Fibroblast of lung (primary cell): ENCODE measurements at regions not wholly inside any gene's neighbourhood (a gene's known extent, or its start where the extent isn't known, plus 50 kb on each side); places are given as distances from the start of the nearest gene placed in this dataset.

Source experiments
- DNase-seq, 2 donors: peaks; one replicate each; pipeline versions ENCODE4 v3.0.0 to v3.0.0-alpha.2; 2010; ENCODE audit warnings: low read depth in 2 of 2
- H2AFZ ChIP-seq: 2 replicates; pipeline ENCODE4 v1.5.1; 2012; ENCODE audit warnings: low read length, control low read depth, inconsistent platforms
- H3K27ac ChIP-seq: 2 replicates; pipeline ENCODE4 v1.5.1; 2011; ENCODE audit warnings: low read length, control low read depth; ENCODE audit not compliant: insufficient read depth
- H3K27me3 ChIP-seq: 2 replicates; pipeline ENCODE4 v1.5.1; 2011; ENCODE audit warnings: mild to moderate bottlenecking, low read length; ENCODE audit not compliant: control insufficient read depth, insufficient read depth
- H3K36me3 ChIP-seq: 2 replicates; pipeline ENCODE4 v1.5.1; 2011; ENCODE audit warnings: low read length; ENCODE audit not compliant: control insufficient read depth, insufficient read depth
- H3K4me1 ChIP-seq: 2 replicates; pipeline ENCODE4 v1.5.1; 2011; ENCODE audit warnings: low read length; ENCODE audit not compliant: control insufficient read depth, insufficient read depth; ENCODE audit errors: extremely low read depth
- H3K4me2 ChIP-seq: 2 replicates; pipeline ENCODE4 v1.5.1; 2011; ENCODE audit warnings: low read length, control low read depth; ENCODE audit not compliant: insufficient read depth; ENCODE audit errors: extremely low read depth
- H3K4me3 ChIP-seq, 4 experiments: fragments of 200-600 bp in 1 of 4; sonication (generic) in 1 of 4; replicated peaks in 1 of 4; 2 replicates each; pipeline ENCODE4 v1.5.1; 2011 to 2016; ENCODE audit warnings: low read length in 4 of 4, low read depth in 3 of 4, mild to moderate bottlenecking in 3 of 4, control low read depth in 2 of 4, inconsistent platforms in 1 of 4, mixed read lengths in 1 of 4; ENCODE audit not compliant: insufficient read depth in 1 of 4; ENCODE audit errors: control extremely low read depth in 1 of 4
- H3K79me2 ChIP-seq: 2 replicates; pipeline ENCODE4 v1.5.1; 2012; ENCODE audit warnings: mild to moderate bottlenecking, low read length, inconsistent platforms; ENCODE audit not compliant: control insufficient read depth, insufficient read depth
- H3K9ac ChIP-seq: 2 replicates; pipeline ENCODE4 v1.5.1; 2011; ENCODE audit warnings: mild to moderate bottlenecking, low read length, control low read depth; ENCODE audit not compliant: insufficient read depth
- H3K9me3 ChIP-seq: 2 replicates; pipeline ENCODE4 v1.5.1; 2012; ENCODE audit warnings: low read depth, low read length; ENCODE audit not compliant: control insufficient read depth, insufficient read depth
- H4K20me1 ChIP-seq: 2 replicates; pipeline ENCODE4 v1.5.1; 2011; ENCODE audit warnings: low read length; ENCODE audit not compliant: control insufficient read depth, insufficient read depth; ENCODE audit errors: extremely low read depth
- CTCF ChIP-seq, 2 donors: IDR thresholded peaks in 1 of 2; conservative IDR thresholded peaks in 1 of 2; 1 replicate in 1 of 2; 2 replicates in 1 of 2; pipeline ENCODE4 v1.5.1; 2011 to 2012; ENCODE audit warnings: low read length in 2 of 2, control low read depth in 1 of 2, inconsistent platforms in 1 of 2, low read depth in 1 of 2, mild to moderate bottlenecking in 1 of 2
- EZH2 ChIP-seq: IDR thresholded peaks from 2 replicates; pipeline ENCODE4 v1.5.1; 2012; ENCODE audit warnings: low read length, control low read depth, mild to moderate bottlenecking; ENCODE audit errors: missing control alignments

GRCh38 chr14:87187786-87188185 lies 805.2 kb downstream of the GALC start:
- H3K4me1 ChIP-seq: no peaks in the 10 kb centered on the region
- H3K36me3 ChIP-seq: no peaks in the 10 kb centered on the region
- H2AFZ ChIP-seq: no peak overlapping the region
- no peak for TF ChIP-seq EZH2
- TF ChIP-seq CTCF (conservative IDR thresholded peaks at IDR 0.05 in 1 of 2, IDR thresholded peaks at IDR 0.05 in 1 of 2; ENCODE audit: low read depth in 1 of 2, low read length in 2 of 2): no peak
- H3K27me3 ChIP-seq: no peaks in the 10 kb centered on the region
- H3K27ac ChIP-seq: no peak overlapping the region
- H3K4me3 ChIP-seq: no peak overlapping the region
- no peak overlapping the region for H3K4me2 ChIP-seq
- H3K79me2 ChIP-seq: no peaks in the 10 kb centered on the region
- no peak overlapping the region for H3K9ac ChIP-seq
- no peak for DNase-seq
- no peaks in the 10 kb centered on the region for H4K20me1 ChIP-seq
- no peaks in the 10 kb centered on the region for H3K9me3 ChIP-seq

GRCh38 chr14:87186737-87187136 lies 806.2 kb downstream of the GALC start:
- no peaks in the 10 kb centered on the region for H3K4me1 ChIP-seq
- no peaks in the 10 kb centered on the region for H4K20me1 ChIP-seq
- no peaks in the 10 kb centered on the region for H3K36me3 ChIP-seq
- TF ChIP-seq EZH2 (no peak), CTCF (conservative IDR thresholded peaks at IDR 0.05 in 1 of 2, IDR thresholded peaks at IDR 0.05 in 1 of 2; ENCODE audit: low read depth in 1 of 2, low read length in 2 of 2) (no peak)
- no peaks in the 10 kb centered on the region for H3K9me3 ChIP-seq
- H2AFZ ChIP-seq: no peak overlapping the region
- no peak overlapping the region for H3K4me3 ChIP-seq
- H3K27me3 ChIP-seq: no peaks in the 10 kb centered on the region
- no peak overlapping the region for H3K9ac ChIP-seq
- no peaks in the 10 kb centered on the region for H3K79me2 ChIP-seq
- no peak for DNase-seq
- no peak overlapping the region for H3K4me2 ChIP-seq
- H3K27ac ChIP-seq: no peak overlapping the region

GRCh38 chr14:87185961-87186560 lies 806.9 kb downstream of the GALC start:
- Histone ChIP-seq H3K27ac (no peak overlapping the region), H3K36me3 (no peaks in the 10 kb centered on the region), H3K27me3 (no peaks in the 10 kb centered on the region), H2AFZ (no peak overlapping the region), H4K20me1 (no peaks in the 10 kb centered on the region), H3K4me1 (no peaks in the 10 kb centered on the region), H3K4me3 (no peak overlapping the region), H3K9ac (no peak overlapping the region), H3K4me2 (no peak overlapping the region), H3K9me3 (no peaks in the 10 kb centered on the region), H3K79me2 (no peaks in the 10 kb centered on the region)
- DNase-seq: no peak
- no peak for TF ChIP-seq CTCF (conservative IDR thresholded peaks at IDR 0.05 in 1 of 2, IDR thresholded peaks at IDR 0.05 in 1 of 2; ENCODE audit: low read depth in 1 of 2, low read length in 2 of 2)
- no peak for TF ChIP-seq EZH2
